ENCODE measurements at regions not wholly inside any gene's neighbourhood (a gene's known extent, or its start where the extent isn't known, plus 50 kb on each side); places are given as distances from the start of the nearest gene placed in this dataset.
"Not testable (repeated sequence)": the region's sequence is repeated elsewhere in the genome, so short reads cannot be mapped to it uniquely, and the experiment has no call there.

DNA sequence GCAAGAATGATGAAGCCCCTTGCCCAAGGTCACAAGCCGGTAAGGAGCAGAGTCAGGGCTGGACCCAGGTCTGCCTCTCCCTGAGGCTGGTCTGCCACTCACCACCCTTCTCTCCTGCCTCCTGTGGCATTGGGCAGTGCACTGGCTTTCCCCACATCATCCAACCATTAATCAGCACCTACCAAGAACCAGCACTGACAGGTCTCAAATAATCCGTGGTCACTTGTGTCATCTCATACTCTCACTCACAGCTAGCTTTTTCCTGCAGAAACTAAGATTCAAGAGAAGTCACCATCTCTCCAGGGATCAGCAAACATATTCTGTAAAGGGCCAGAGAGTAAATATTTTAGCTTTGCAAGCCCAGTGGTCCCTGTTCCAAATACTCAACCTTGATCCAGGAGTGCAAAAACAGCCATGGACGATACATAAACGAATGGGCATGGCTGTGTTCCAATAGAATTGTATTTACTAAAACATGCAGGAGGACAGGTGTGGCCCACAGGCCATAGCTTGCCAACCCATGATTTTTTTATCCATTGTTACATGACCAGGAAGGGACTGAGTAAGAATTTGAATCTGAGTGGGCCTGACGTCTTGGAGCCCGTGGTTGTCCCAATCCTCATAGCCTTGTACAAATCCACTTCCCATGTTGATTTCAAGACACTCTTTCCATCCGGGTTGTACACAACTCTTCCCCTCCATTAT lies 374.2 kb downstream of the BCL11B start:
- in situ Hi-C loops (cut with MboI; ENCODE audit: low sequenced_read_pairs): no loop called here

DNA sequence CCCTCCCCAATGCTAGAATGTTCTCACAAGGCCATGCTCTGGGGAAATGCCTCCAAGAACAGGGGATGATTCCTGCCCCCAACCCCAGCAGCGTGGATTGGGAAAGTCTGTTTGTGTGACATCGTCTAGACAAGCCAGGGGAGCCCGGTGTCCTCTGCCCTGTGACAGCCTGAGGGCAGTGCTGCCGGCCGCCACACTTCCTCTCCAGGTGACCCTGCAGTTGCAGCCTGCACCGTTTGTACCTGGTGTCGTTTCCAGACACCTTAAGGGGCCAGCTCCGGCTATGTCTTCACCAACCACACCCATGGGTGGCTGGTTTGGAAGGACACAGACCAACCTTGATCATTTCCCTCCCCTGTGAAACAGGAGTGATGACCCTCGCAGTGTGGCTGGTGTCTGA lies 372.6 kb downstream of the BCL11B start:
- in situ Hi-C loops (cut with MboI; ENCODE audit: low sequenced_read_pairs): no loop called here

DNA sequence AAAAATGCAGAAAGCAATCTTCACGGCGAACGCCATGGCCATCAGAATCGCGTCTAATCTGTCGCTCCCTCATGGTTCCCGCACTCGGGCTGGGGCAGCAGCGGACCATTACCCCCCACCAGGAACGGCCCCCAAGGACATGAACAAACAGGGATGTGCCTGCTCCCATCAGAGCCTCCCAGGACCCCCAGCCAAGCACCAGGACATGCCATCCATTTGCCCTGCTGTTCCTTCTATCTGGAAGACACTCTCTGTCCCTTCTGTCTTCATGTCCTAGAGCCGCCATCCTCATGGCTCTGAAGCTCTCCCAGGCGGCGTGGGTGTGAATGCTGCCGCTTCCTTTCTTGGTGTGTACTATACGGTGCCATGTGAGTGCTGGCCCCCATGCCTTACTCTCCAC lies 371.8 kb downstream of the BCL11B start:
- in situ Hi-C loops (cut with MboI; ENCODE audit: low sequenced_read_pairs): no loop called here

DNA sequence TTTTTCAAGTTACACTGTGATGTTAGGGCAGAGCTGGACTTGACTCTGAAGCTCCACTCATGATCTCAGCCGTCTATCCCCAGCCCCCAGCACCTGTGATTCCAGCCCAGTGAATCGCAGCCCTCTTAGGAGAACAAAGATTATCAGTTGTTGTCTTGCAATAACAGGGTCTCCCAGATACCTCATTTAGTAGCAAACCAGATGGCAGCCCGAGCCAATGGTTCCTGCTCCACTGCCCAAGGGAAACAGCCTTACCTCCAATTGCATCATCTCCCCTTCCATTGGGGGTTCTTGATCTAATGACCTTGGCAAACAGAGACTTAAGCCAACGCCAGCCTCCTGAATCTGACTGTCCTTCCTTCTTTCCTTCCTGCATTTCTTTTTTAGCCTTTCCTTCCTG lies 371.2 kb downstream of the BCL11B start:
- in situ Hi-C loops (cut with MboI; ENCODE audit: low sequenced_read_pairs): no loop called here

DNA sequence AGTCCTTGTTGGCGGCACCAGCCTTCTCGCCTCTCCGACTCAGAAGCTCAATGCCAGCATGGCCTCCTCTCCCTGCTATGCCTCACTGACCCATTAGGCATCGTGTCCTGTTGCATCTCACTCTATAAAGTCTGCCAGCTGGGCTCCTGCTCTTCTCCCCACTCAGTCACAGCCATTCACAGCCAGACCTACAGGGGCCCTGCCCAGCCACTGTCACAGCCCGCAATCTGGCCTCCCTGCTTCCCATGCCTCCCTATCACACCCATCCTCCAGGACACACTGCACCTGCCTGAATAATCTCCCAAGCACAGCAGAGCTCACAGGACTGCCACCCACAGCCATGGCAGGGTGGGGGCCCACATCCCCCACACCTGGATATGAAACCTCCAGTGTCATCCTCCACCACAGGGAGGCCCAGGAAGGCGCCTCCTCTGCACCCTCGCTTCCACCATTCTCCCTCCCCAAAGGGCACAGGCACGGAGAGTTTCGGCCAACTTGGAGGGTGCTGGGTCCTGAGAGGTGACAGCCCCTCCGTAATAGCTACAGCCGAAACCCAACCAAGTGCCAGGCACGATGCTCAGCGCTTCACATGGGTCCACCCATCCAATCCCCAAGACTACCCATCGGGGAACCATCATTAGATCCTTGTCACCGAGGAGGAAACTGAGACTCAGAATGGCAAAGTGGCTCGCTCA lies 370.3 kb downstream of the BCL11B start:
- in situ Hi-C loops (cut with MboI; ENCODE audit: low sequenced_read_pairs): no loop called here

DNA sequence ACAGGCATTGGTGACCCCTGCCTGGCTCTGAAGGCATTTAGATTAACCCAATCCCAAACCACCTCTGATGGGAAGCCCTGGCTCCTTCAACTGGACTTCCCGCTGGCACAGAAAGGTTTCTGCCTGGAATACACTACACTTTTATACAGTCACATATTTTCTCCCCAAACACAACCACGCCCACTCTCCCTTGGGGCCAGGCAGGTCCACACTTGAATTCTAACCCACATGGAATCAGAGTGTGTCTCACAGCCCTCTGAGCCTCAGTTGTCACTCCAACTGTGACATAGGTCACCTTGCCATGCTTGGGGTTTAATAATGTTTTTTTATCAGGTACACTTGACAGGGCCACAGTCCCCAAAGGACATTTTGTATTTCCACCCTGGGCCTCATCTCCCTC lies 368.6 kb downstream of the BCL11B start:
- in situ Hi-C loops (cut with MboI; ENCODE audit: low sequenced_read_pairs): no loop called here

DNA sequence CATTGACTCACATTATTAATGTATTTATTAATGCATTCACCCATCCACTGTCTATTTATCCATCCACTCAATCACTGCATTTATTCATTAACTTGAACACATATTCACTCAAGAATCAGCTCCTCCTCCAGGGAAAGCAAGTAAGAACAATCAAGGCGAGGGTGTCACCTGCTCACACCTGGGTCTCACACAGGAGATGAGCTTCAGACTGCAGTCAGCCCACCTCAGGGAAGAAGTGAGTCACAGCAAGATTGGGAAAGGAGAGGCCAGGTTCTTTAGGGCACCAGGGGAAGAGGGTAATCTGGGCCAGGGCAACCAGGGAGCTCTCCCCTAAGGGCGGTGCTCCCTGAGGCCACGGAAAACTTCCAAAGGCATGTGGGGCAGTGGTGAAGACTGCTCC lies 367.3 kb downstream of the BCL11B start:
- in situ Hi-C loops (cut with MboI; ENCODE audit: low sequenced_read_pairs): no loop called here

DNA sequence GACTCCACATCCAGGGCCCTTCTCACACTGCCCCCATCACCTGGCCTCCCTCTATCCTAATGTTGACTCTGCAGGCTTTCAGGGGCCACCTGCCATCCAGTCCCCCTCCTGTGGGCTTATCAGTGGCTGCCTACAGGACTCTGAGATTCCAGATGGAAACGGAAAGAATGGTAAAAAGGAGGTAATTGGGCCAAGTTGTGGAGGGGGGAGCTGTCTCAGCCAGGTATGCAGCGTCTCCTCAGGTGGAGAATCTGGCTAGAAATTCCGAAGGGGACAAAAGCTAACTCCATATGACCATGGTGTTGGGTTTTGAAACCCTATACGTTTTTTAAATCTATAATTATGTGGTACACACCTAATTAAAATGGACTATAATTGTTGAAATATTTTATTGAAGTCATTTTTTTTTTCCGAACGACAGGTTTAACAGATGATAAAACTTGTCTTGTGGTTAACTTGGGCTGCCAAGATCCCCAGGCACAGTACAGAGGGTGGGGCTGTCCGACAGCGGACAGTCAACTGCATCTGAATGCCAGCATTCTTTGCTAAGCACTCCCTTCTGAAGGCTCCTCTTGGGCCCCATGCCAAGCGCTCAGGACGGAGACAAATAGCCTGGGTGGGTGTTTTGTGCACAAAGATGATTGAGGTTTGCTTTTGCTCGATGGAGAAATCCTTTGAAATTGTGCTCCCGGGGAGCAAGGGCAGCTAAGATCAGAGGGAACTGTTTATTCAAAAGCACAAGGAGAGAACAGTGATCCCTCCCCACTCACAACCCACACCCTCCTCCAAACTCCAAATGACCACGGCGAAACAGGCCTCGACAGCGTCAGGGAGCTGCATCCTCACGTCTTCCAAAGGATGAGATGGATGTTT lies 365.6 kb downstream of the BCL11B start:
- in situ Hi-C loops (cut with MboI; ENCODE audit: low sequenced_read_pairs): no loop called here

DNA sequence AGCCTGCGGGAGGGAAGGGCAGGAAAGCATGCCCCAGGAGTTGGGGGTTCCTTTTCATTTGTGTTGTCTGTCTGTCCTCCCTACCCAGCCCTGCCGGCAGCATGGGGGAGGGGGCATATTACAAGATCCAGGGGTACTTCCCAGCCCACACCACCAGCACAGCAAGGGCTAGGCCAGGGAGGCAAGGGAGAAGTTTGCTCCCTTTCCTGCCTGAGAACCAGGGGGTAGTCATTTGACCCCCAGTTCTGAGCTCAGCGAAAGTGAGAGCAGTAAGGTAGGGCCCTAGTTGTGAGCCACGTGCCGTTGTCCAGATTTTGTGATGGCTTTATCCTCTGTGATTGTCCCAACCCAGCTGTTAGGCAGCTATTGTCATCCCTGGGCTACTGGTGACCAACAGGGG lies 364.7 kb downstream of the BCL11B start:
- in situ Hi-C loops (cut with MboI; ENCODE audit: low sequenced_read_pairs): no loop called here

DNA sequence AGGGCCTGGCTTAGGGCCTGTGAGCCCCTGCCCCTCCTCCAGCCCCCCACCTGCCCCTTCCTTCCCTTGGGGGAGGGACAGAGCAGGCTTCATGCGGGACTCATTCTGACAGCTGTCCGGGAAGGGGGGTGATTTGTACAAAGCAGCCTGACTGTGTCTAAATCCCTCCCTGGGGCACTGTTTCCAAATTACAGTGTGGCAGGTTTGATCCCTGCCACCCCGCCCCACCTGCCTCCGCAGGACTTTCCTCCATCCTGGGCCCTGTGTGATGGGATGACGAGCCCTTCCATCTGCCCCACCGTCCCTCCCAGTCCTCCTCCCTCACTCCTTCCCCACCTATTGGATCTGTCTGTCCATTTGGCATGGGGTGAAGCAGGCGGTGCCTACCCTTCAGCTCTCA lies 363.9 kb downstream of the BCL11B start:
- in situ Hi-C loops (cut with MboI; ENCODE audit: low sequenced_read_pairs): no loop called here

DNA sequence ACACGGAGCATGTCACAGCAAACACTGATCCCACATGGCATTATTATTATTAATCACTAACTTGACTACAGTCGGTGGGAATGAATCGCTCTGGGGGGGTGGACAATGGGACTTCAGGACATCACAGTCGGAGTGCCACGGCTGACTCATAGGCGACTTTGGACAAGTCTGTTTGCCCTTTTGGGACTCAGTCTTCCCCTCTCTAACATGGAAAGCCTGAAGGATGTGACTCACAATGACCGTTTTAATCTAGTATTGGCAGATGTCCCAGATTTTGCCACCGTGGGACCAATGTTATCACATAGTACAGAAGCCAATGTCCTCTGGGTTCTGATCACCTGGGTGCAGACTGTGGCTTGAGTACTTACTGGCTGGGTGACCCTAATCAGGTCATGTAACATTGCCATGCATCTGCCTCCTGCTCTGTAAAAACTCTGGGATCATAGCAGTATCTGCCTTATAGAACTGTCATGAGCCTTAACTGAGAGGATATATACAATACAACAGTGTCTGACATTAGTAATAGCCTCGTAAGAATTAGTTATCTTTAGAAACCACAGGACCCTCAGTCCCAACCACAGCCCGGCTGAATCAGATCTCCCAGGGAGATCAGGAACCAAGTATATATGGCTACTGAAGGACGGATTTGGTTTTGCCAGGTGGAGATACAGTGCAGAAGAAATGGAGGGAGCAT lies 362.6 kb downstream of the BCL11B start:
- in situ Hi-C loops (cut with MboI; ENCODE audit: low sequenced_read_pairs): no loop called here

DNA sequence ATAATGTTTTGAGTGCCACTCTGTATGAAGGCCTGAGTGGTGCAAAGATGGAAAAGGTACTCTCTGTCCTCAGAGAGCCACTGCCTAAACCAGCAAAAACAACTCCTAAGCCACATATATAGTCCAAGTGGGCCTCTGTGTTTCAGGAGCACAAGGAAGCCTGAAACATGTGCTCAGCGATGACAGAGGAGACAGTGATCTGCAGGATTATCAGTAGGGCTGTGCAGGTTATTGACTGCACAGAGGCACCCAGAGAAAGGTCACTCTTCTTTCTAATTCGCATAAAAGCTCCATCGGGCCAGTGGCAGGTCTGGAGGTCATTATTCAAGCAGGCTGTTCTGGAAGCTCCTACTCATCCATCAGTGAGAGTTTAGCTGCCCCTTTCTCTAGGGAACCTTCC lies 361.9 kb downstream of the BCL11B start:
- in situ Hi-C loops (cut with MboI; ENCODE audit: low sequenced_read_pairs): no loop called here

DNA sequence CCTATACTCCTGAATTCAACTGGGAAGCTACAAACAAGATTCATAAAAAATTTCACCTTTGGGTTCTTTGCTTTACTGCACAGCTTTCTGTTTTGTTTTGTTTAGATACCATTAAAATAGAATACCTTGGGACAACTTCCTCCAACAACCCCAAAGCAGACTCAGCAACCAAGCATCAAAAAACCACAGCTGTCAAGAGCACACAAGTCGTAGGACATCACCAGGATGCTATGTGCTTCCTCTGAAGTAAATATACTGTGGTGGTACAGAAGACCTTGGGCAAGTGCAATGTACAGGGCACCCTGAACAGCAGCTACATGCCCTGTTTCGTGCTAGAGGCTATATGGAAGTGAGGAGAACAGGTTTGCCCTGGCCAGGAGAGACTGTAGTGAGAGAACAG lies 359.3 kb downstream of the BCL11B start:
- in situ Hi-C loops (cut with MboI; ENCODE audit: low sequenced_read_pairs): no loop called here

DNA sequence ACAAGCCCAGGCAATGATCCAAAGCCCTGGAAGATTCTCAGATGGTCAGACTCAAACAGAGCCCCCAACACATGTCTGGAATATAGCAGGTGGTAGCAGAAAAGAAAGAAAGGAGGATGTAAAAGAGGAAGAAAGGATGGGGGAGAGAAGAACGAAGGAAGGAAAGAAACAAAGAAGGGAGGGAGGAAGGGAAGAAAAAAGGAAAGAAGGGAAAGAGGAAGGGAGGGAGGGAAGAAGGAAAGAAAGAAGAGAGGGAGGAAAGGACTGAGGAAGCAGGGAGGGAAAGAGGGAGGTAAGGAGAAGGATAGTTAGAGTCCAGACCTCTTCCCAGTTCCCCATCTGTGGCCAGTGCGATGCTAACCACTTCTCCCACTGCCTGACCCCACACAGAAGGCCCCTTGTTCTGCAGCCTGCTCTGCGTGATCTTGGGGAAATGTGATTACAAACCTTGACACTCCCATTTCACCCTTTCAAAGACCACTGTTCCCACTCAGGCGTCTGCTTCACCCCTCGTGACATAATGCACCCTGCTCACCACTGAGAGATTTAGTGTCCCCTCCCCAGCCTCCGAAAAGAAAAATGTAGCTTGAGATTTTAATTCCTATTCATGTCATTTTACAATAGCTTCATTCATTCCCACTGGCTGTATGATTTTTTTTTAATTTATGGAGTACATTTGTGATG lies 357.9 kb downstream of the BCL11B start:
- in situ Hi-C loops (cut with MboI; ENCODE audit: low sequenced_read_pairs): no loop called here

DNA sequence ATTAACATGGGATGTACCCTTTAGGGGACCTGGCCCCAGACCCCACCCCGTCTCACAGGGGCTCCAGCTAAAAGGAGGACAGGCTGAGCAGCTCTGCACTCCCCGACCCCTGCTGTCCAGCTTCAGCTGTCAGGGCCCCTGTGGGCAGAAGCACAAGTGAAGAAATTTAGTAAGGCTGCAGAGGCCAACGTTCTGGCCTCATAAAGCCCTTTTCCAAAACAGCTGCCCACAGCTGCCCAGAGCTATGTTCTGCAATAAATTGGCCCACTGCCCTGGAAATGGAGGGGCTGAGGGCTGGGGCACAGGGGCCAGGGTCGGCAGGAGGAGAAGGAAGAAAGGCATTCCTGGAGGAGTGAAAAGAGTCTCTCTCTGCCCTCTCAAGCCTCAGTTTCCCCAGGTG lies 357.1 kb downstream of the BCL11B start:
- in situ Hi-C loops (cut with MboI; ENCODE audit: low sequenced_read_pairs): no loop called here

DNA sequence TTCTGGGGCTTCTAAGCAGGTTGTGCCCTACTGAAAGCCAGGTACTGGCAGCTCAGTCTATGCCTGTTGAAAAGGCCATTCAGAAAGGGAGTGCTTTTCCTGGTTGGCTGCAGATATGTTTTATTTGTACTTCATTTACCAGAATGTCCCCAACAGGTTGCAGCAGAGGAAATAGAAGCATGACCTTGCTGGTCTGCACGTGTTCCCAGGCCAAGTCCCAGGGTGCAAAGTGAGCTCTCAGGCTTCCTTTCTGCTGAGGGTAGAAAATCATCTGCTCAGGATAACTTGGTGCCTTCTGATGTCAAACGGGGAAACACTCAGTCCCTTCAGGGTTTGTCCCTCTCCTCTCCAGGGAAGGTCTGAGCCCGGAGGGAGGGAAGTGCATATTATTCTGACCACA lies 356.4 kb downstream of the BCL11B start:
- in situ Hi-C loops (cut with MboI; ENCODE audit: low sequenced_read_pairs): no loop called here

DNA sequence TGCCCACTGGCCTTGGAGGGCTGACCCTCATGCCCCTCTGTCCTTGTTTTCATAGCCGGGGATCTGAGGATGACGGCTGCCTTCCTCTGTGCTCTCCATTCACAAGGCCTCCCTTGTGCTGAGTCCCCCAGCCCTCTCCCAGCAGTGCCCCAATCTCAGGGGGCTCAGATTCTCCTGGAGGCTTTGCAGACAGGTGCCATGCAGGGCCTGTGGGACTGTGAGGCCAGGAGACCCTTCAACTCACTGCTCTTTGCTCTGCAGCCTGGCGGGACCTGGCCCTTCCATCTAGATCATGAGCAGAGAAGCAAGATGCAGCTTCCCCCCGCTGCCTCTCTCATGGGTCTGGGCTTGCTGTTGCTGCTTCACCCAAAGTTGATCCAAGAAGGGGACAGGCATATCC lies 356.0 kb downstream of the BCL11B start:
- in situ Hi-C loops (cut with MboI; ENCODE audit: low sequenced_read_pairs): no loop called here

DNA sequence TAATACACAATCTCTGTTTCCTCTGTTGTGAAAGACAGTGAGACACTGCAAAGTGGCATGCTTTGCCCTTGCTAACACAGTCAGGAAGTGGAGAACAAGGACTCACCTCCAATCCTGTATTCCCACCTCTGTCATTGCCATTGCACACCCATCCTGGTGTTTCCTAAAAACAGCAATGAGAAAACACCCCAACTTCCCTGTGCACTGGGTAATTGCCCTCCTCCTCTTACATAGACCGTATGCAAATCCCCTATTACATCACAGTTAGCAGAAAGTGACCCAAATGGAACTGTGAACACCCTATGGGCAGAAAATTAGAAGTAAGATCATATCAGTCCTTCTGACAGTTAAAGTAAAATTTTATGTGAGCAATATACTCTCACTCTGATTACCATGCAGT lies 355.5 kb downstream of the BCL11B start:
- in situ Hi-C loops (cut with MboI; ENCODE audit: low sequenced_read_pairs): no loop called here

DNA sequence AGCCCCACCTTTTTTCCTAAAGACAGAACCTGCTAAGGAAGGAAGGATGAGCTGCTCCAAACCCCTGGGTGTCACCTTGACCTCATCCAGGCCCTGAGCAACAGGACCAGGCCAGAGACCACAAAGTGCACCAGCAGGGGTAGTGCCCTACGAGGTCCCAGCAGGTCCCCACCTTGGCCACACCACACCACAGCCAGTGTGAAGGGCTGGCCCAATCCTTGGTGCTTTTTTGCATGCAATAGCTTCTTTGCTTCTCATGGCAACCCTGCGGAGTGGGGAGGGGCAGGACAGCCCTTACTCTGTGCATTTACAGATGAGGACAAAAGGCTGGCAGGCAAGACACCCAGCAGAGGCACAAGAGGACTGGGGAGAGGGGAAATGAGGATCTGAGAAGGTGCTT lies 352.6 kb downstream of the BCL11B start:
- in situ Hi-C loops (cut with MboI; ENCODE audit: low sequenced_read_pairs): no loop called here

DNA sequence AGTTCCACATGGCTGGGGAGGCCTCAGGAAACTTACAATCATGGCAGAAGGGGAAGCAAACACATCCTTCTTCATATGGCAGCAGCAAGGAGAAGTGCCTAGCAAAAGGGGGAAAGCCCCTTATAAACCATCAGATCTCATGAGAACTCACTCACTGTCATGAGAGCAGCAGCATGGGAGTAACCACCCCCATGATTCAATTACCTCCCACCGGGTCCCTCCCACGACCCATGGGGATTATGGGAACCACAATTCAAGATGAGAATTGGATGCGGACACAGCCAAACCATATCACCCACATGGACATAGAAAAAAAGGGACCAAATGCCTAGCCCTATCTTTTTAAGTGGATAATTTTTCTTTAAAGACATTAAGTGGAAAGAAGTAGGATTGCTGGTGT lies 350.7 kb downstream of the BCL11B start:
- in situ Hi-C loops (cut with MboI; ENCODE audit: low sequenced_read_pairs): not testable (repeated sequence)

DNA sequence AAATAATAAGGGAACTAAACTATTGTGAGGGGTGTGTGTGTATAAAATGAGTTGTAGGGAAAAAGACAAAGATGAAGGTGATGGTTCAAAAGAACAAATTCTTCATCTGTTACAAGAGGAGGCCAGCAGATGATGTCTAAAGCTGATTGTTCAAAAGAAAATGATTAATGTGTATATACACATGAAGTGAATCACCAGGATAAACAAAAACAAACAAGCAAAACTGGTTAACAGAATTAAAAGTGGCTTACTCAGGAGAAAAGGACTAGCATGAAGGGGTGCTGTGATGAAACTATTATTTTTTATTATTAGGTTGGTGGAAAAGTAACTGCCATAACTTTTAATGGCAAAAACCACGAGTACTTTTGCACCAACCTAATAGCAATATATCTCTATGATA lies 348.4 kb downstream of the BCL11B start:
- in situ Hi-C loops (cut with MboI; ENCODE audit: low sequenced_read_pairs): no loop called here

All from HL-60/S4 (cell line).